ENCODE measurements at regions not wholly inside any gene's neighbourhood (a gene's known extent, or its start where the extent isn't known, plus 50 kb on each side); places are given as distances from the start of the nearest gene placed in this dataset.
"Not testable (repeated sequence)": the region's sequence is repeated elsewhere in the genome, so short reads cannot be mapped to it uniquely, and the experiment has no call there.

- in situ Hi-C loops (cut with MboI; ENCODE audit: low sequenced_read_pairs) = no loop called here
These were observed 127.3 kb downstream of the TENT5A start for GRCh38 chr6:81625216-81625615.

DNA sequence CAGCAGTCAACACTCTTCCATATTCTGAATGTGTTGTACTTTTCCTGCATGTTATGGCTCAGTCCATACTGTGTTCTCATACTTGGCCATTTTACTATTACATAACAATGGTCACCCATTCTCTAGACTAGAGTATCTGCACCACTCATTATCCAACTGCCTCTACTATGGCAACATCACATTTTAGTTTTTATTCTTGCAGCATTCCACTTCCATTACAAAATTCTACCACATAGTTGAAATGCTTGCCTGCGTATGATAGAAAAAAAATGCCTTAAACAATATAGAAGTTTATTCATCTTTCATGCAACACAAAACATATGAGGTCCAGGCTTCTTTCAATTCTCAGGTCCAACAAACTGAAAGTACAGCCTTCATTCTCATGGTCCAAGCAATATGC is 128.0 kb downstream of the TENT5A start:
- in situ Hi-C loops (cut with MboI; ENCODE audit: low sequenced_read_pairs) = no loop called here

- in situ Hi-C loops (cut with MboI; ENCODE audit: low sequenced_read_pairs) = no loop called here
These were observed 129.2 kb downstream of the TENT5A start for GRCh38 chr6:81623106-81623759.

- in situ Hi-C loops (cut with MboI; ENCODE audit: low sequenced_read_pairs) = no loop called here
These were observed 130.6 kb downstream of the TENT5A start for GRCh38 chr6:81621816-81622395.

DNA sequence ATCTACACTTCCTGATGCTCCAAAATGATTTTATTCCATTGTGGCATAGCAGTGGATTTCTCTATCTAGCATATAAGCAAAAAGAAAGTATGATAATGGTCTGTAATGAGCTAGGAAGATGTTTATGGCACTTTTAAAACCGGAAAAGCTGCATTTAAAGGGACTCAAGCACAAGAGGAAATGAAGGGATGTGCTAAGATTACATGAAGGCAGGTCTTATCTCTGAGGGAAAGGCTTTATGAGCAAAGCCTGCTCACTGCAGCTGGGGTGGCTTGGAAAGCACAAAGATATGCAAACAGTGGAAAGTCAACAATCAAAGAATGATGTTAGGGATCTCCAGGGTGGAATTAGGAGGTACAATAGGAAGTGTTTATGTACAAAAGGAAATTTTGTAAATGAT is 138.2 kb downstream of the TENT5A start:
- in situ Hi-C loops (cut with MboI; ENCODE audit: low sequenced_read_pairs) = no loop called here

DNA sequence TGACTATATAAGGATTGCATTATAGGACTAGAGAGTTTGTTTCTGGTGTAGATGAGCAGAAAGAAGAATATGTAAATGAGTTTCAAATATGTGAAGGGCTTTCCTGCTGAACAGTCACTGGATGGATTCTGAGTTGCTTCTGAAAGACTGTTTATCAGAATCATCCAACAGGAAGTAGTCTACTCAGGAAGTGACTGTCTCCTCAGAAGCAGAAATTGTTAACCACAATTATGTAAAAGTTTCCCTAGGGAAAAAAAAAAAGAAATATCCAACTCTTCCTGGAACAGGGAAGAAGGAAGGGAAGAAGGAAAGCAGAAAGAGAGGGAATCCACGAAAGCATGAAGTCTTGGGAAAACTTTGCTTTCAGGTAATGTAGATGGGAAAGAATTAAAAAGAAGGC is 138.9 kb downstream of the TENT5A start:
- in situ Hi-C loops (cut with MboI; ENCODE audit: low sequenced_read_pairs) = no loop called here

- in situ Hi-C loops (cut with MboI; ENCODE audit: low sequenced_read_pairs) = no loop called here
These were observed 140.3 kb downstream of the TENT5A start for GRCh38 chr6:81612136-81612535.

DNA sequence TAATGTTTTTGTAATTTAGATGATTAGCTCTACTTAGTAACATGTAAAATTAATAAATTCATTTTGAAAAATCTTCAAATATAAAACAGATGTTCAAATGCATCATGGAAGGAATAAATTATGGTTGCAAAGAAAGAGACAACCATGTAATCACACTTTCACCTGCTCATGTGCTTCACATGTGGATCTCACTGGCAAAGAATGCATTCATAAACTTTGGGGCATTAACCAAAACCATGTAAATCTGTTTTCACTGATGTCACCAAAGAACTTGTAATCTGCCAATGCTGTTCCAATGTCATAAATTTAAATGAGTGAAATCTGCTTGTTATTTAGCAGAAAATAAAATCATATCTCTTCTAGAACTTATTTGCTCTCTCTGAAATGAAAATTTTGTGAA is 142.7 kb downstream of the TENT5A start:
- in situ Hi-C loops (cut with MboI; ENCODE audit: low sequenced_read_pairs) = no loop called here

DNA sequence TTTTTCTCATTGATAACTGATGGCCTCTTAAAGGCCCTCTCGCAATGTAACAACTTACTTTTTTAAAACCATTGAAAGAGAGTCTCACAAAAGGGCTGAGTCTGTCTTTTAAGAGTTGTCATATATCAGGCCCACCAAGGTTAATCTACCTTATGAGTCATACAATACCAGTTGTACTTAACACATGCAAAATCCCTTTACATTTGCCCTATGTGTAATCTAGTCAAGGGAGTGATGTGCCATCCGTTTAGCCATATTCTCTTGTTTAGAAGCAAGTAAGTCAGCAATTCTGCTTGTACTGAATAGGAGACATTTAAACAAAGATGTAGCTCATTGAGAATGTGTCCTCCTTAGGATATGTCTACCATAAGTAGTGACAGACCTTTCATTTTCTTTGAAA is 143.7 kb downstream of the TENT5A start:
- in situ Hi-C loops (cut with MboI; ENCODE audit: low sequenced_read_pairs) = no loop called here

- in situ Hi-C loops (cut with MboI; ENCODE audit: low sequenced_read_pairs) = no loop called here
These were observed 145.5 kb downstream of the TENT5A start for GRCh38 chr6:81606965-81607381.

DNA sequence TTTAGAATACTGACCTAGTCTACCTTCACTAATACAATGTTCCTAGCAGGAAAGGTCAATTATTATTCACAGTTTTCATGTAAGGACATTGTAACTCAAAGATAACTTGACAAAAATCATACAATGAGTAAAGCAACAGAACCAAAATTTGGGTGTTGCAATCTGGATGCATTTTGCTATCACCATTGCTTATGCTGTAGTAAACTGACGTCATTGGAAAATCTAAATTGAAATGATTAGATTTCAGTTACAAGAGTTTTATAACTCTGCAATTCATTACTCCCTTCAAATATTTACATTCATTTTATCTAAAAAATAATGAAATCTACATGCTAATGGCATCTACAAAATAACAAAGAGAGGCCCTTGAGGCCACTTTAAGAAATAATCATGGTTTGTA is 147.0 kb downstream of the TENT5A start:
- in situ Hi-C loops (cut with MboI; ENCODE audit: low sequenced_read_pairs) = no loop called here

- in situ Hi-C loops (cut with MboI; ENCODE audit: low sequenced_read_pairs) = no loop called here
These were observed 150.6 kb downstream of the TENT5A start for GRCh38 chr6:81601918-81602317.

DNA sequence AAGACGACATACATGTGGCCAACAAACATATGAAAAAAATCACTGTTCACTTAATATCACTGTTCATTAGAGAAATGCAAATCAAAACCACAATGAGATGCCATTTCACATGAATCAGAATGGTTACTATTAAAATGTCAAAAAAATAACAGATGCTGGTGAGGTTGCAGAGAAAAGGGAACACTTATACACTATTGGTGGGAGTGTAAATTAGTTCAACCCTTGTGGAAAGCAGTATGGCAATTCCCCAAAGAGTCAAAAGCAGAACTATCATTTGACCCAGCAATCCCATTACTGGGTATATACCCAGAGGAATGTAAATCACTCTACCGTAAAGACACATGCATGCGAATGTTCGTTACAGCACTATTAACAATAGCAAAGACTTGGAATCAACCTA is 152.0 kb downstream of the TENT5A start:
- in situ Hi-C loops (cut with MboI; ENCODE audit: low sequenced_read_pairs) = not testable (repeated sequence)

DNA sequence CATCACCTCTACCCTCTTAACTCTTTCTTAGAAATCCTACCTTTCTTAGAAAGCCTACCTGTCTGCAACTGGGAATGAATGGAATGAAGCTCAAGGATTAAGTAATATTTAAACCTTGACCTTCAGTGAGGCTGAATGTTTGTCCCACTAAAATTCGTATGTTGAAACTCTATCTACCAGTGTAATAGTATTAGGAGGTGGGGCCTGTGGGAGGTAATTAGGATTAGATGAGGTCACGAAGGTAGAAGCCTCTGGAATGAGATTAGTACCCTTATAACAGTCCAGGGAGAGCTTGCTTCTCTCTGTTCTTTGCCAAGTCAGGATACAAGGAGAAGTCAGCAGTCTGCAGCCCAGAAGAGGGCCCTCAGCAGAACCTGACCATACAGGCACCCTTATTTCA is 158.0 kb downstream of the TENT5A start:
- in situ Hi-C loops (cut with MboI; ENCODE audit: low sequenced_read_pairs) = no loop called here

- in situ Hi-C loops (cut with MboI; ENCODE audit: low sequenced_read_pairs) = no loop called here
These were observed 162.2 kb downstream of the TENT5A start for GRCh38 chr6:81590314-81590691.

- in situ Hi-C loops (cut with MboI; ENCODE audit: low sequenced_read_pairs) = no loop called here
These were observed 162.8 kb downstream of the TENT5A start for GRCh38 chr6:81589465-81590313.

- in situ Hi-C loops (cut with MboI; ENCODE audit: low sequenced_read_pairs) = not testable (repeated sequence)
These were observed 166.8 kb downstream of the TENT5A start for GRCh38 chr6:81585686-81586085.

DNA sequence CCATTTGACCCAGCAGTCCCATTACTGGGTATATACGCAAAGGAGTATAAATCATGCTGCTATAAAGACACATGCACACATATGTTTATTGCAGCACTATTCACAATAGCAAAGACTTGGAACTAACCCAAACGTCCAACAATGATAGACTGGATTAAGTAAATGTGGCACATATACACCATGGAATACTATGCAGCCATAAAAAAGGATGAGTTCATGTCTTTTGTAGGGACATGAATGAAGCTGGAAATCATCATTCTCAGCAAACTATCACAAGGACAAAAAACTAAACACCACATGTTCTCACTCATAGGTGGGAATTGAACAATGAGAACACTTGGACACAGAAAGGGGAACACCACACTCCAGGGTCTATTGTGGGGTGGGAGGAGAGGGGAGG is 168.3 kb downstream of the TENT5A start:
- in situ Hi-C loops (cut with MboI; ENCODE audit: low sequenced_read_pairs) = not testable (repeated sequence)

GRCh38 chr6:81575442-81575841 is 177.0 kb downstream of the TENT5A start:
- in situ Hi-C loops (cut with MboI; ENCODE audit: low sequenced_read_pairs) = no loop called here

- in situ Hi-C loops (cut with MboI; ENCODE audit: low sequenced_read_pairs) = no loop called here
These were observed 180.5 kb downstream of the TENT5A start for GRCh38 chr6:81572020-81572419.

DNA sequence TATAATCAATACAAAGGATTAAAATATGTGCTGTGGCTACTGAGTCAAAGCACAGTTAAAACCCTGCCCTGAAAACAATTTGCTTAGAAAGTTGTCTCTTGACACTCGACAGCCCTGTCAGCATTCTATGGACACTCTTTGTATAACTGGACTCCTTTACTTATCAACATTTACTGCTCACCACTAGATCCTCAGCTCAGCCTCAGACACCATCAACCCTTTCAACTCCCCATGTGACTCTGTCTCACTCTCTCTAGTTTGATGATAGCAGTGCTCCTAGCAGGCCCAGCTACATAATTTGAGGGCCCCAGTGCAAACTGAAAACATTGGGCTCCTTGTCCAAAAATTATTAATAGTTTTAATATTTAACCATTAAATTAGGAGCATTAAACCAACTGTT is 181.8 kb downstream of the TENT5A start:
- in situ Hi-C loops (cut with MboI; ENCODE audit: low sequenced_read_pairs) = no loop called here

DNA sequence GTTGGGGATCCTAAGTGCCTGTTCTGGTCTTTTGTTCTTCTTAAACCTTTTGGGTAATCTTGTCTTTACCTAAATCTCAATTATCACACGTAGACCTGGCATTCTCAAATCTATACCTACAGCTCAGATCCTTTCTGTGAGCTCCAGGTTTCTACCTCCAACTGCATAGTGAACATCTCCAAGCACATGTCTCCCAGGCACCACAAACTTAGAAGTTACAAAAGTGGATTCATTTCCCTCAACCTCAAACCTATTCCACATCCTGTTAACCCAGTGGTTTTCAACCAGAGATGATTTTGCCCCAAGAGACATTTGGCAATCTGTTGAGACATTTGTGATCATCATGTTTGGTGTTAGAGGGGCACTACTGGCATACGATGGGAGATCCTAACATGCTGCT is 183.5 kb downstream of the TENT5A start:
- in situ Hi-C loops (cut with MboI; ENCODE audit: low sequenced_read_pairs) = no loop called here

Measured in HL-60/S4 (cell line).